B cell (primary cell): ENCODE measurements at regions not wholly inside any gene's neighbourhood (a gene's known extent, or its start where the extent isn't known, plus 50 kb on each side); places are given as distances from the start of the nearest gene placed in this dataset.

Experiments used
- ATAC-seq: fragments of 200-7000 bp; cut with Tn5 transposase; one replicate; pipeline ENCODE4 v1.10.0; 2021; ENCODE audit warnings: low read depth, mild to moderate bottlenecking, moderate number of reproducible peaks, moderate library complexity
- CTCF ChIA-PET: fragments of 350-600 bp; sonication (Branson Sonifier 250); formaldehyde crosslinking; loops from one replicate; lab custom pipeline; 2021; ENCODE audit warnings: antibody characterized with exemption, inconsistent platforms; lab: Charles Lee
- POLR2A ChIA-PET: fragments of 350-600 bp; sonication (Branson Sonifier 250); formaldehyde crosslinking; loops from one replicate; lab custom pipeline; 2021; ENCODE audit warnings: antibody characterized with exemption; lab: Charles Lee
- DNase-seq: peaks from one replicate; pipeline ENCODE4 v3.0.0; 2013
- H2AFZ ChIP-seq: 2 replicates; pipeline ENCODE4 v1.6.1; 2012; ENCODE audit warnings: mild to moderate bottlenecking, low read depth, low read length; ENCODE audit not compliant: insufficient read depth, poor library complexity, severe bottlenecking
- H3K27ac ChIP-seq, 2 donors: 1 replicate in 1 of 2; 2 replicates in 1 of 2; pipeline ENCODE4 v1.5.1; 2012 to 2013; ENCODE audit warnings: low read length in 2 of 2, mild to moderate bottlenecking in 2 of 2, moderate library complexity in 1 of 2
- H3K27me3 ChIP-seq, 4 experiments: fragments of 200-600 bp in 1 of 4; sonication (generic) in 1 of 4; replicated peaks in 1 of 4; 1 replicate in 2 of 4; 2 replicates in 2 of 4; pipeline versions ENCODE4 v1.6.1 to v1.7.0; 2013 to 2016; ENCODE audit warnings: low read length in 3 of 4, mild to moderate bottlenecking in 2 of 4, mixed read lengths in 1 of 4, moderate library complexity in 1 of 4; ENCODE audit not compliant: insufficient read depth in 4 of 4, control insufficient read depth in 3 of 4; ENCODE audit errors: control extremely low read depth in 1 of 4
- H3K36me3 ChIP-seq, 2 experiments: replicated peaks in 1 of 2; 1 replicate in 1 of 2; 2 replicates in 1 of 2; pipeline versions ENCODE4 v1.6.1 to v1.7.1; 2013; ENCODE audit warnings: low read length in 1 of 2; ENCODE audit not compliant: insufficient read depth in 2 of 2, control insufficient read depth in 1 of 2; ENCODE audit errors: control extremely low read depth in 1 of 2, extremely low read depth in 1 of 2
- H3K4me1 ChIP-seq, 2 donors: fragments of 200-600 bp in 1 of 2; sonication (generic) in 1 of 2; 1 replicate in 1 of 2; 2 replicates in 1 of 2; pipeline versions ENCODE4 v1.5.1 to v1.6.1; 2013 to 2017; ENCODE audit warnings: low read length in 2 of 2; ENCODE audit not compliant: control insufficient read depth in 2 of 2, insufficient read depth in 2 of 2
- H3K4me2 ChIP-seq: replicated peaks from 2 replicates; pipeline ENCODE3; 2012; ENCODE audit warnings: mild to moderate bottlenecking, low read depth, low read length; ENCODE audit not compliant: poor library complexity, severe bottlenecking
- H3K4me3 ChIP-seq, 5 experiments: fragments of 200-600 bp in 1 of 5; sonication (generic) in 1 of 5; 1 replicate in 3 of 5; 2 replicates in 2 of 5; pipeline versions ENCODE4 v1.5.1 to v1.7.0; 2011 to 2016; ENCODE audit warnings: low read length in 4 of 5, mild to moderate bottlenecking in 4 of 5, low read depth in 2 of 5, control low read depth in 1 of 5, moderate library complexity in 1 of 5; ENCODE audit not compliant: insufficient read depth in 1 of 5; ENCODE audit errors: control extremely low read depth in 1 of 5, extremely low read depth in 1 of 5
- H3K79me2 ChIP-seq: fragments of 200-600 bp; sonication (generic); one replicate; pipeline ENCODE4 v1.6.0; 2016; ENCODE audit warnings: low read length; ENCODE audit not compliant: control insufficient read depth, insufficient read depth
- H3K9ac ChIP-seq: fragments of 200-600 bp; sonication (generic); 2 replicates; pipeline ENCODE4 v1.6.1; 2017; ENCODE audit warnings: mild to moderate bottlenecking, low read length, moderate library complexity
- H3K9me3 ChIP-seq, 3 donors: one replicate each; pipeline versions ENCODE4 v1.6.1 to v1.7.1; 2013; ENCODE audit warnings: low read length in 2 of 3; ENCODE audit not compliant: control insufficient read depth in 2 of 3, insufficient read depth in 1 of 3; ENCODE audit errors: control extremely low read depth in 1 of 3
- H4K20me1 ChIP-seq: 2 replicates; pipeline ENCODE4 v1.6.0; 2012; ENCODE audit warnings: mild to moderate bottlenecking, low read length; ENCODE audit not compliant: insufficient read depth, control insufficient read depth, poor library complexity, severe bottlenecking
- H3K27ac Mint-ChIP-seq: one replicate; pipeline ENCODE4 v1.8.0; 2021; ENCODE audit warnings: mixed read lengths
- H3K27me3 Mint-ChIP-seq: one replicate; pipeline ENCODE4 v1.8.0; 2021; ENCODE audit warnings: mixed read lengths
- H3K4me1 Mint-ChIP-seq: one replicate; pipeline ENCODE4 v1.8.0; 2021; ENCODE audit warnings: mixed read lengths
- H3K4me3 Mint-ChIP-seq: one replicate; pipeline ENCODE4 v1.8.0; 2021; ENCODE audit warnings: mixed read lengths
- H3K9me3 Mint-ChIP-seq: one replicate; pipeline ENCODE4 v1.8.0; 2022; ENCODE audit warnings: mixed read lengths; ENCODE audit not compliant: insufficient read depth
- EZH2 ChIP-seq: IDR thresholded peaks from 2 replicates; pipeline ENCODE4 v1.6.1; 2012; ENCODE audit warnings: borderline replicate concordance, low read depth, mild to moderate bottlenecking, moderate library complexity, low read length; ENCODE audit not compliant: insufficient read depth, poor library complexity, severe bottlenecking
- WGBS: methylation state at CpG from one replicate; pipeline ENCODE4 v1.1.5; 2013; ENCODE audit warnings: missing lambda C conversion rate; ENCODE audit not compliant: insufficient coverage; 5-methylcytosine and 5-hydroxymethylcytosine counted together
- intact Hi-C: fragments of 100-400 bp; cut with micrococcal nuclease; formaldehyde crosslinking; loops from one replicate; pipeline ENCODE4 v1.10.0; 2022
- TF ChIP-seq, protein P1 (sequence below): fragments of 200-600 bp; IDR thresholded peaks from one replicate; pipeline ENCODE4 v1.8.0; 2022; ENCODE audit warnings: antibody characterized with exemption, mild to moderate bottlenecking

DNA sequence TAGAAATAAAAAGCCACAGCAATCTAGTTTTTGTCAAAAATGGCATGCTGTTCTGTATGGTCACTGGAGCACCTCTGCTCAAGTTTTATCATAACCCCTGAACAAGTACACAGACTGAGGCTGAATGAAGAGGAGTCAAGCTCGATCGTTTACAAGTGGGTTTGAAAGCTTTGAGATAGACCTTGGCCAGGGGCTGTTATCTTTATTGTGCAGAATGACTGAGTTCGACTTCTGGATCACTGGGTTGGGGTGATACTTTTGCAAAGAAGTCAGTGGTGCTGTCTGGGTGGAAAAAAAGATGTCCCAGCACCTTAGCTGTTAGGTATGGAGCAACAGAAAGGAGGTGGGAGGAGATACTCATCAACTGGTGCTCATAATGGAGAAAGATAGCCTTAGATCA, 446.0 kb downstream of the HACE1 start:
- H3K4me1 ChIP-seq, result no peaks in the 10 kb centered on the region
- DNase-seq, result no peak
- no peak overlapping the region for H3K27ac ChIP-seq
- no peaks in the 10 kb centered on the region for H4K20me1 ChIP-seq
- no peak for ATAC-seq
- H3K4me3 ChIP-seq, result no peak overlapping the region
- no peak overlapping the region for H3K4me3 Mint-ChIP-seq
- ChIA-PET POLR2A (no interaction called here), CTCF (no interaction called here)
- H3K36me3 ChIP-seq, result no peaks in the 10 kb centered on the region
- no peaks in the 10 kb centered on the region for H3K79me2 ChIP-seq
- no peak overlapping the region for H3K4me2 ChIP-seq
- no peaks in the 10 kb centered on the region for H3K27me3 Mint-ChIP-seq
- no peak overlapping the region for H3K27ac Mint-ChIP-seq
- no peak overlapping the region for H3K9ac ChIP-seq
- no peak for TF ChIP-seq EZH2
- TF ChIP-seq, protein P1, sequence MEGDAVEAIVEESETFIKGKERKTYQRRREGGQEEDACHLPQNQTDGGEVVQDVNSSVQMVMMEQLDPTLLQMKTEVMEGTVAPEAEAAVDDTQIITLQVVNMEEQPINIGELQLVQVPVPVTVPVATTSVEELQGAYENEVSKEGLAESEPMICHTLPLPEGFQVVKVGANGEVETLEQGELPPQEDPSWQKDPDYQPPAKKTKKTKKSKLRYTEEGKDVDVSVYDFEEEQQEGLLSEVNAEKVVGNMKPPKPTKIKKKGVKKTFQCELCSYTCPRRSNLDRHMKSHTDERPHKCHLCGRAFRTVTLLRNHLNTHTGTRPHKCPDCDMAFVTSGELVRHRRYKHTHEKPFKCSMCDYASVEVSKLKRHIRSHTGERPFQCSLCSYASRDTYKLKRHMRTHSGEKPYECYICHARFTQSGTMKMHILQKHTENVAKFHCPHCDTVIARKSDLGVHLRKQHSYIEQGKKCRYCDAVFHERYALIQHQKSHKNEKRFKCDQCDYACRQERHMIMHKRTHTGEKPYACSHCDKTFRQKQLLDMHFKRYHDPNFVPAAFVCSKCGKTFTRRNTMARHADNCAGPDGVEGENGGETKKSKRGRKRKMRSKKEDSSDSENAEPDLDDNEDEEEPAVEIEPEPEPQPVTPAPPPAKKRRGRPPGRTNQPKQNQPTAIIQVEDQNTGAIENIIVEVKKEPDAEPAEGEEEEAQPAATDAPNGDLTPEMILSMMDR, result no peak
- intact Hi-C loops, result no loop called here
- H3K4me1 Mint-ChIP-seq, result no peaks in the 10 kb centered on the region
- no peaks in the 10 kb centered on the region for H3K27me3 ChIP-seq
- H2AFZ ChIP-seq, result no peak overlapping the region
- H3K9me3 Mint-ChIP-seq, result no peaks in the 10 kb centered on the region
- peaks cover 0 to 12% (median 0%) of the 10 kb centered on the region in 3 donors for H3K9me3 ChIP-seq
- 55% methylated on average over 2 of the region's 3 CpGs for WGBS

DNA sequence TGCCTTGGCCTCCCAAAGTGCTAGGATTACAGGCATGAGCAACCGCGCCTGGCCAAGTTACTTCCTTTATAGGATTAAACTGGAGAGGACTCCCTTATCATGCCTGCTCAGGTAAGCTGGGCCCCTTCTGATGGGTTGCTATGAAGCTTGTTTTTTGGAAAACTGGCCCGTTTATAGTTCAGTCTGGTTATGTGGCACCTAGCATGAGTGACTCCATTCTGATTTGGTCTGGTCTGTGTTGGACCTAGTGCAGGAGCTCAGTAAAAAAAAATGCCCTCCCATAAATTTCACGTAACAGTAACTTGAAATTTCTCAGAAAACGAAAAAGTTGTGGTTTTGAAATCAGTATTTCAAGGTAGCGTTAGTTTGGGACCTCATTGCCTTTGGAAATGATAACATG, 448.4 kb downstream of the HACE1 start:
- H3K4me1 Mint-ChIP-seq, result no peaks in the 10 kb centered on the region
- 100% methylated on average over 1 of the region's 6 CpGs for WGBS
- POLR2A ChIA-PET, result no interaction called here
- Histone ChIP-seq H3K79me2 (no peaks in the 10 kb centered on the region), H3K36me3 (no peaks in the 10 kb centered on the region), H3K4me2 (no peak overlapping the region), H2AFZ (no peak overlapping the region), H3K4me3 (no peak overlapping the region), H3K27me3 (no peaks in the 10 kb centered on the region), H3K9ac (no peak overlapping the region), H4K20me1 (no peaks in the 10 kb centered on the region), H3K4me1 (no peaks in the 10 kb centered on the region), H3K27ac (no peak overlapping the region), H3K9me3 (peaks cover 0 to 12% (median 0%) of the 10 kb centered on the region in 3 donors)
- TF ChIP-seq, protein P1, result no peak
- no peak for TF ChIP-seq EZH2
- ATAC-seq (no peak), DNase-seq (no peak)
- H3K4me3 Mint-ChIP-seq, result no peak overlapping the region
- H3K27ac Mint-ChIP-seq, result no peak overlapping the region
- intact Hi-C loops, result no loop called here
- CTCF ChIA-PET, result no interaction called here
- no peaks in the 10 kb centered on the region for H3K27me3 Mint-ChIP-seq
- no peaks in the 10 kb centered on the region for H3K9me3 Mint-ChIP-seq
